DMS 273 (cell line): ENCODE measurements at regions not wholly inside any gene's neighbourhood (a gene's known extent, or its start where the extent isn't known, plus 50 kb on each side); places are given as distances from the start of the nearest gene placed in this dataset.
"Not testable (repeated sequence)": the region's sequence is repeated elsewhere in the genome, so short reads cannot be mapped to it uniquely, and the experiment has no call there.

Experiments
- DNase-seq: peaks from one replicate; lab custom pipeline; 2025; ENCODE audit not compliant: unreplicated experiment; lab: John Stamatoyannopoulos, UW

GRCh38 chr6:137401088-137401487 is 93.1 kb downstream of the OLIG3 start:
- no peak for DNase-seq

GRCh38 chr6:137399881-137400443 is 94.2 kb downstream of the OLIG3 start:
- peak; percentile 45 for DNase-seq

GRCh38 chr6:137395316-137395715 is 98.9 kb downstream of the OLIG3 start:
- no peak for DNase-seq

GRCh38 chr6:137391061-137391814 is 103.0 kb downstream of the OLIG3 start:
- no peak for DNase-seq

- DNase-seq: peak; percentile 23
These were observed 103.9 kb downstream of the OLIG3 start for GRCh38 chr6:137390334-137390733.

GRCh38 chr6:137389150-137389704 is 105.0 kb downstream of the OLIG3 start:
- no peak for DNase-seq

- DNase-seq: no peak
These were observed 107.0 kb downstream of the OLIG3 start for GRCh38 chr6:137387096-137387764.

- DNase-seq: not testable (repeated sequence)
These were observed 110.9 kb downstream of the OLIG3 start for GRCh38 chr6:137383287-137383686.

- DNase-seq: no peak
These were observed 116.2 kb downstream of the OLIG3 start for GRCh38 chr6:137378090-137378369.

GRCh38 chr6:137373296-137373695 is 120.9 kb downstream of the OLIG3 start:
- DNase-seq: no peak

- DNase-seq: no peak
These were observed 121.7 kb downstream of the OLIG3 start for GRCh38 chr6:137372532-137372931.

- DNase-seq: no peak
These were observed 122.6 kb downstream of the OLIG3 start for GRCh38 chr6:137371634-137372016.

GRCh38 chr6:137370871-137371633 is 123.1 kb downstream of the OLIG3 start:
- peak; percentile 18 for DNase-seq

- DNase-seq: no peak
These were observed 125.1 kb downstream of the OLIG3 start for GRCh38 chr6:137369136-137369535.

- DNase-seq: no peak
These were observed 128.3 kb downstream of the OLIG3 start for GRCh38 chr6:137365707-137366437.

- no peak for DNase-seq
These were observed 130.4 kb downstream of the OLIG3 start for GRCh38 chr6:137363805-137364138.

GRCh38 chr6:137362878-137363804 is 131.1 kb downstream of the OLIG3 start:
- DNase-seq: no peak

- no peak for DNase-seq
These were observed 132.5 kb downstream of the OLIG3 start for GRCh38 chr6:137361701-137362100.

GRCh38 chr6:137358273-137358672 is 135.9 kb downstream of the OLIG3 start:
- DNase-seq: no peak

GRCh38 chr6:137357948-137358266 is 136.3 kb downstream of the OLIG3 start:
- no peak for DNase-seq
